Transverse colon (tissue), 4 donors: ENCODE measurements at regions not wholly inside any gene's neighbourhood (a gene's known extent, or its start where the extent isn't known, plus 50 kb on each side); places are given as distances from the start of the nearest gene placed in this dataset.
"Not testable (repeated sequence)": the region's sequence is repeated elsewhere in the genome, so short reads cannot be mapped to it uniquely, and the experiment has no call there.

ENCODE experiments used
- DNase-seq: peaks from one replicate; pipeline ENCODE4 v3.0.0-alpha.2; 2019
- H3K27ac ChIP-seq, 4 donors: fragments of 200-600 bp; sonication (generic); 2 replicates each; pipeline ENCODE4 v1.5.1; 2016 to 2018; ENCODE audit warnings: inconsistent platforms in 4 of 4
- H3K27me3 ChIP-seq: fragments of 200-600 bp; sonication (generic); 2 replicates; pipeline ENCODE4 v1.5.1; 2017; ENCODE audit warnings: inconsistent platforms
- H3K36me3 ChIP-seq, 4 donors: fragments of 200-600 bp; sonication (generic); 2 replicates each; pipeline ENCODE4 v1.5.1; 2017 to 2019; ENCODE audit warnings: inconsistent platforms in 4 of 4
- H3K4me1 ChIP-seq, 4 donors: fragments of 200-600 bp; sonication (generic); 2 replicates each; pipeline ENCODE4 v1.5.1; 2017 to 2020; ENCODE audit warnings: inconsistent platforms in 4 of 4
- H3K4me3 ChIP-seq, 4 donors: fragments of 200-600 bp; sonication (generic); 1 replicate in 1 of 4; 2 replicates in 3 of 4; pipeline versions ENCODE4 v1.5.1 to v1.6.1; 2017 to 2019; ENCODE audit warnings: inconsistent platforms in 4 of 4
- H3K9me3 ChIP-seq, 2 donors: fragments of 200-600 bp; sonication (generic); 2 replicates each; pipeline ENCODE4 v1.5.1; 2017 to 2019; ENCODE audit warnings: inconsistent platforms in 2 of 2
- CTCF ChIP-seq, 5 experiments: fragments of 200-600 bp in 3 of 5; fragments of 450-650 bp in 2 of 5; sonication (generic) in 3 of 5; IDR thresholded peaks; 1 replicate in 2 of 5; 2 replicates in 3 of 5; pipeline ENCODE4 v1.5.1; 2016 to 2017; ENCODE audit warnings: antibody characterized with exemption in 5 of 5, inconsistent platforms in 3 of 5, mild to moderate bottlenecking in 2 of 5, moderate library complexity in 1 of 5
- EP300 ChIP-seq: sonication (generic); formaldehyde crosslinking; IDR thresholded peaks from one replicate; pipeline ENCODE4 v1.6.1; 2017; ENCODE audit warnings: antibody characterized with exemption, low read depth
- POLR2A ChIP-seq: fragments of 450-650 bp; IDR thresholded peaks from one replicate; pipeline ENCODE4 v1.6.1; 2016; ENCODE audit warnings: antibody characterized with exemption, mild to moderate bottlenecking, moderate library complexity
- POLR2AphosphoS5 ChIP-seq, 3 donors: sonication (generic); formaldehyde crosslinking; IDR thresholded peaks; one replicate each; pipeline ENCODE4 v1.6.1; 2016; ENCODE audit warnings: antibody characterized with exemption in 3 of 3
- WGBS, 2 donors: methylation state at CpG; one replicate each; pipeline ENCODE4 v1.1.5; 2018; ENCODE audit warnings: low coverage in 1 of 2; 5-methylcytosine and 5-hydroxymethylcytosine counted together
- in situ Hi-C, 4 donors: fragments of 200-750 bp; cut with MboI; loops; one replicate each; pipeline versions ENCODE4 v1.15.0 to v1.15.1; 2017; ENCODE audit warnings: low sequenced_read_pairs in 3 of 4, low pct_ligation_motif_present in 1 of 4, low pct_unique_long_range_greater_than_20kb in 1 of 4
- intact Hi-C: fragments of 100-400 bp; cut with DNase I; formaldehyde crosslinking; loops from one replicate; pipeline ENCODE4 v1.15.1; 2023; ENCODE audit warnings: low total_unique reads

- 0 to 19% methylated on average over 2 to 3 of the region's 3 CpGs for whole genome bisulfite sequencing, 2 donors
- TF ChIP-seq CTCF (IDR thresholded peaks at IDR 0.05) = no peak
- TF ChIP-seq POLR2AphosphoS5 (IDR thresholded peaks at IDR 0.05) = no peak
- TF ChIP-seq POLR2A = no peak
- no peak for TF ChIP-seq EP300
- Histone ChIP-seq H3K27me3 (no peaks in the 10 kb centered on the region), H3K4me1 (peaks cover 9 to 16% (median 12%) of the 10 kb centered on the region in 4 donors), H3K27ac (no peak overlapping the region), H3K9me3 (peaks cover 6 to 10% of the 10 kb centered on the region in 2 donors), H3K36me3 (no peaks in the 10 kb centered on the region), H3K4me3 (no peak overlapping the region)
- no peak for DNase-seq
- in situ Hi-C loops = loop anchor here in 2 of 4 donors (25.0 kb wide), 1 partner anchor 320 kb away; no protein-coding TSS in a partner anchor
- intact Hi-C loops = loop anchor here (10.0 kb wide), 1 partner anchor 318 kb away; no protein-coding TSS in a partner anchor
Observed at GRCh38 chr3:73832426-73832825, 207.7 kb upstream of the PDZRN3 start.

- intact Hi-C loops (no loop called here), in situ Hi-C loops (loop anchor here in 2 of 4 donors (25.0 kb wide), 1 partner anchor 316 kb away; no protein-coding TSS in a partner anchor)
- no peak for DNase-seq
- Histone ChIP-seq H3K4me3 (no peak overlapping the region), H3K36me3 (no peaks in the 10 kb centered on the region), H3K27me3 (no peaks in the 10 kb centered on the region), H3K9me3 (no peaks in the 10 kb centered on the region), H3K4me1 (peaks cover 15 to 26% (median 18%) of the 10 kb centered on the region in 4 donors), H3K27ac (peak overlapping the region; percentile 67 to 83 (median 72))
- TF ChIP-seq POLR2AphosphoS5 (IDR thresholded peaks at IDR 0.05) (no peak), POLR2A (no peak), CTCF (IDR thresholded peaks at IDR 0.05) (no peak), EP300 (no peak)
- WGBS, 2 donors = 56 to 67% methylated on average over 2 to 3 of the region's 3 CpGs
Observed at GRCh38 chr3:73828348-73828747, 203.6 kb upstream of the PDZRN3 start.

GRCh38 chr3:73827725-73828211 lies 203.0 kb upstream of the PDZRN3 start:
- in situ Hi-C loops (loop anchor here in 2 of 4 donors (25.0 kb wide), 1 partner anchor 315 kb away; no protein-coding TSS in a partner anchor), intact Hi-C loops (no loop called here)
- Histone ChIP-seq H3K4me3 (no peak overlapping the region), H3K9me3 (no peaks in the 10 kb centered on the region), H3K4me1 (peaks cover 15 to 26% (median 18%) of the 10 kb centered on the region in 4 donors), H3K36me3 (no peaks in the 10 kb centered on the region), H3K27me3 (no peaks in the 10 kb centered on the region), H3K27ac (peak overlapping the region; percentile 67 to 83 (median 72))
- peak; percentile 22 for DNase-seq
- TF ChIP-seq POLR2A (peak; percentile 83), EP300 (no peak), CTCF (IDR thresholded peaks at IDR 0.05) (no peak), POLR2AphosphoS5 (IDR thresholded peaks at IDR 0.05) (peak; percentile 19 to 88 (median 83))
- 43 to 55% methylated on average over 2 of the region's 2 CpGs for WGBS, 2 donors

- no peak for TF ChIP-seq POLR2AphosphoS5 (IDR thresholded peaks at IDR 0.05)
- no peak for TF ChIP-seq CTCF (IDR thresholded peaks at IDR 0.05)
- no peak for TF ChIP-seq EP300
- TF ChIP-seq POLR2A = no peak
- in situ Hi-C loops = loop anchor here in 2 of 4 donors (25.0 kb wide), 1 partner anchor 315 kb away; no protein-coding TSS in a partner anchor
Observed at GRCh38 chr3:73827204-73827603, 202.5 kb upstream of the PDZRN3 start.

GRCh38 chr3:73820896-73821295 lies 196.2 kb upstream of the PDZRN3 start:
- DNase-seq, H3K27ac ChIP-seq, H3K9me3 ChIP-seq, H3K27me3 ChIP-seq, H3K4me1 ChIP-seq, H3K4me3 ChIP-seq, in situ Hi-C loops, H3K36me3 ChIP-seq, intact Hi-C loops: not testable (repeated sequence)

More at GRCh38 chr3:73827204-73827603, 202.5 kb upstream of the PDZRN3 start:
- peak overlapping the region; percentile 67 to 83 (median 72) for H3K27ac ChIP-seq
- H3K36me3 ChIP-seq = no peaks in the 10 kb centered on the region
- WGBS, 2 donors = 39 to 43% methylated on average over 2 of the region's 2 CpGs
- H3K9me3 ChIP-seq = no peaks in the 10 kb centered on the region
- no peak for DNase-seq
- H3K4me1 ChIP-seq = peaks cover 15 to 26% (median 18%) of the 10 kb centered on the region in 4 donors
- no peaks in the 10 kb centered on the region for H3K27me3 ChIP-seq
- H3K4me3 ChIP-seq = no peak overlapping the region
- intact Hi-C loops = no loop called here
